PC-3 (cell line): ENCODE measurements at regions not wholly inside any gene's neighbourhood (a gene's known extent, or its start where the extent isn't known, plus 50 kb on each side); places are given as distances from the start of the nearest gene placed in this dataset.
A peak's percentile ranks its signal among the peaks of the same experiment; 100 is the strongest.

ENCODE experiments used
- ATAC-seq: fragments of 200-7000 bp; cut with Tn5 transposase; 2 replicates; pipeline ENCODE4 v1.9.1; 2020; ENCODE audit warnings: mild to moderate bottlenecking, moderate library complexity
- BruUV-seq: library from RNA; stranded (reverse); fragments of 400-500 nt; replicated peaks from 2 replicates; lab custom pipeline; 2021; lab: Mats Ljungman, UMichigan
- CTCF ChIA-PET: fragments of 300-600 bp; sonication (Branson Sonifier 250); formaldehyde crosslinking; loops from one replicate; lab custom pipeline; 2022; ENCODE audit warnings: antibody characterized with exemption; lab: Charles Lee
- POLR2A ChIA-PET: fragments of 300-600 bp; sonication (Branson Sonifier 250); formaldehyde crosslinking; loops from one replicate; lab custom pipeline; 2022; ENCODE audit warnings: antibody characterized with exemption; ENCODE audit not compliant: unreplicated experiment; lab: Charles Lee
- DNase-seq: peaks from one replicate; pipeline ENCODE4 v3.0.0-alpha.2; 2015
- H2AFZ ChIP-seq: fragments of 300-600 bp; sonication (generic); 2 replicates; pipeline ENCODE4 v1.6.0; 2016; ENCODE audit warnings: antibody characterized with exemption, low read length
- H3F3A ChIP-seq: fragments of 300-600 bp; sonication (generic); one replicate; pipeline ENCODE4 v1.6.0; 2017; ENCODE audit warnings: antibody characterized with exemption, low read length, control low read depth, mild to moderate bottlenecking; ENCODE audit not compliant: unreplicated experiment
- H3K27ac ChIP-seq: fragments of 300-600 bp; sonication (generic); 2 replicates; pipeline ENCODE4 v1.5.1; 2016; ENCODE audit warnings: mild to moderate bottlenecking, low read length
- H3K27me3 ChIP-seq: fragments of 300-600 bp; sonication (generic); 2 replicates; pipeline ENCODE4 v1.6.1; 2016; ENCODE audit warnings: low read length, mixed read lengths
- H3K36me3 ChIP-seq: fragments of 300-600 bp; sonication (generic); 2 replicates; pipeline ENCODE4 v1.6.1; 2016; ENCODE audit warnings: low read depth, mixed run types, low read length, mixed read lengths
- H3K4me1 ChIP-seq: fragments of 300-600 bp; sonication (generic); 2 replicates; pipeline ENCODE4 v1.5.1; 2016; ENCODE audit warnings: low read length; ENCODE audit not compliant: insufficient read depth
- H3K4me2 ChIP-seq: fragments of 300-600 bp; sonication (generic); 2 replicates; pipeline ENCODE4 v1.6.0; 2016; ENCODE audit warnings: low read length
- H3K4me3 ChIP-seq: fragments of 300-600 bp; sonication (generic); 2 replicates; pipeline ENCODE4 v1.5.1; 2016; ENCODE audit warnings: mild to moderate bottlenecking, low read length, mixed read lengths
- H3K79me2 ChIP-seq: fragments of 300-600 bp; sonication (generic); 2 replicates; pipeline ENCODE4 v1.6.1; 2017; ENCODE audit warnings: low read length, mixed read lengths
- H3K9ac ChIP-seq: fragments of 300-600 bp; sonication (generic); 2 replicates; pipeline ENCODE4 v1.6.0; 2016; ENCODE audit warnings: mild to moderate bottlenecking, low read length
- H3K9me2 ChIP-seq: fragments of 300-600 bp; sonication (generic); replicated peaks from 2 replicates; pipeline ENCODE4 v1.6.1; 2016; ENCODE audit warnings: mixed run types, low read length, mixed read lengths
- H3K9me3 ChIP-seq: fragments of 300-600 bp; sonication (generic); 2 replicates; pipeline ENCODE4 v1.6.1; 2016; ENCODE audit warnings: low read length, mixed read lengths
- H4K20me1 ChIP-seq: fragments of 300-600 bp; sonication (generic); 2 replicates; pipeline ENCODE4 v1.6.1; 2016; ENCODE audit warnings: low read length, mixed read lengths
- CTCF ChIP-seq: fragments of 300-600 bp; sonication (generic); conservative IDR thresholded peaks from 2 replicates; pipeline ENCODE4 v1.5.1; 2017; ENCODE audit warnings: antibody characterized with exemption, low read depth, mild to moderate bottlenecking, low read length
- EZH2 ChIP-seq: fragments of 300-600 bp; sonication (generic); IDR thresholded peaks from one replicate; pipeline ENCODE4 v1.6.1; 2017; ENCODE audit warnings: antibody characterized with exemption, mild to moderate bottlenecking, low read length; ENCODE audit not compliant: unreplicated experiment
- EZH2phosphoT487 ChIP-seq: fragments of 300-600 bp; sonication (generic); IDR thresholded peaks from 2 replicates; pipeline ENCODE4 v1.6.1; 2018; ENCODE audit warnings: mild to moderate bottlenecking, antibody characterized with exemption, low read length, borderline replicate concordance
- intact Hi-C: fragments of 100-400 bp; cut with micrococcal nuclease; formaldehyde crosslinking; loops from 2 replicates; pipeline ENCODE4 v1.9.0; 2023

- TF ChIP-seq EZH2 (no peak), EZH2phosphoT487 (no peak), CTCF (no peak)
- intact Hi-C loops, result no loop called here
Measured at GRCh38 chr7:85641331-85641730, 454.5 kb upstream of the SEMA3D start.

DNA sequence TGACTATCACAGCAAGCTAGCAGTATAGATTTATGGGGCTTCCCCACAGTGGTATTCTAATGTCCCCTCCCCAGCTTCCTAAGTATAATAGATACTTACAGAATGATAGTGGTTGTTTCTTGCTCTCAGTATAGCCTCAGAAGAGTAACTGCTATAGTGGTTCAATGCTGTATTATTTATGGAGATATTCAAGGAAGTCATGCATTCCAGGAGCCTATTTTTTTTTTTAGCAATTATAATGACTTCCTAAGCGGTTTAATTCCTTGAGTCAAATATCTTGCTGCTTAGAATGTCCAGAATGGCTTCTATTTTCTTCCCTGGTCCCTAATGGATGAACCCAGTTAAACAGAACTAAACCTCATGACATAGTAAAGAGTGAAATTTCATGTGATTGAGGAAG is 451.5 kb upstream of the SEMA3D start:
- no peak for TF ChIP-seq CTCF
- ChIA-PET POLR2A (no interaction called here), CTCF (no interaction called here)
- H3K9me2 ChIP-seq, result no peaks in the 10 kb centered on the region
- no peaks in the 10 kb centered on the region for H3F3A ChIP-seq
- no peaks in the 10 kb centered on the region for H3K9me3 ChIP-seq
- H4K20me1 ChIP-seq, result no peaks in the 10 kb centered on the region
- intact Hi-C loops, result no loop called here
- no peaks in the 10 kb centered on the region for H3K27me3 ChIP-seq
- no peak overlapping the region for H3K9ac ChIP-seq
- H3K4me1 ChIP-seq, result peaks cover 18% of the 10 kb centered on the region; the same call in 1 of the 2 replicates
- no peak overlapping the region for H3K4me2 ChIP-seq
- DNase-seq (no peak), ATAC-seq (no peak)
- no peak overlapping the region for H3K4me3 ChIP-seq
- no peak overlapping the region for H3K27ac ChIP-seq
- H3K79me2 ChIP-seq, result no peaks in the 10 kb centered on the region
- H3K36me3 ChIP-seq, result no peaks in the 10 kb centered on the region
- BruUV-seq, result no TSS peak
- H2AFZ ChIP-seq, result no peak overlapping the region

More at GRCh38 chr7:85641331-85641730, 454.5 kb upstream of the SEMA3D start:
- Histone ChIP-seq H2AFZ (no peak overlapping the region), H3K27ac (no peak overlapping the region), H3K4me2 (no peak overlapping the region), H3K9me3 (no peaks in the 10 kb centered on the region), H4K20me1 (no peaks in the 10 kb centered on the region), H3F3A (no peaks in the 10 kb centered on the region), H3K9ac (no peak overlapping the region), H3K4me3 (no peak overlapping the region), H3K27me3 (no peaks in the 10 kb centered on the region), H3K4me1 (peaks cover 11% of the 10 kb centered on the region; the same call in 1 of the 2 replicates), H3K36me3 (no peaks in the 10 kb centered on the region), H3K79me2 (no peaks in the 10 kb centered on the region), H3K9me2 (no peaks in the 10 kb centered on the region)
- POLR2A ChIA-PET, result no interaction called here
- DNase-seq, result peak; percentile 45
- BruUV-seq, result no TSS peak
- no peak; the same call in 1 of the 2 replicates for ATAC-seq
- CTCF ChIA-PET, result no interaction called here

- H3F3A ChIP-seq, result no peaks in the 10 kb centered on the region
- H2AFZ ChIP-seq, result no peak overlapping the region
- H3K36me3 ChIP-seq, result no peaks in the 10 kb centered on the region
- H3K4me3 ChIP-seq, result no peak overlapping the region
- H3K9ac ChIP-seq, result no peak overlapping the region
- CTCF ChIA-PET, result interaction anchor here (1.2 kb wide), 1 partner anchor 439 kb away, joined by 3 read pairs; no protein-coding TSS in a partner anchor
- no TSS peak for BruUV-seq
- no peaks in the 10 kb centered on the region for H3K9me3 ChIP-seq
- intact Hi-C loops, result no loop called here
- peak; percentile 31; the same call in 1 of the 2 replicates for ATAC-seq
- no peaks in the 10 kb centered on the region for H4K20me1 ChIP-seq
- TF ChIP-seq CTCF (no peak), EZH2phosphoT487 (no peak), EZH2 (no peak)
- H3K4me1 ChIP-seq, result peaks cover 12% of the 10 kb centered on the region
- H3K27ac ChIP-seq, result no peak overlapping the region
- H3K79me2 ChIP-seq, result no peaks in the 10 kb centered on the region
- H3K9me2 ChIP-seq, result no peaks in the 10 kb centered on the region
- no peak overlapping the region for H3K4me2 ChIP-seq
- peak; percentile 59 for DNase-seq
- no peaks in the 10 kb centered on the region for H3K27me3 ChIP-seq
- POLR2A ChIA-PET, result no interaction called here
Measured at GRCh38 chr7:85634951-85635350, 448.1 kb upstream of the SEMA3D start.
